IMR-90 (cell line): ENCODE measurements at regions not wholly inside any gene's neighbourhood (a gene's known extent, or its start where the extent isn't known, plus 50 kb on each side); places are given as distances from the start of the nearest gene placed in this dataset.
"Not testable (repeated sequence)": the region's sequence is repeated elsewhere in the genome, so short reads cannot be mapped to it uniquely, and the experiment has no call there.

Source experiments
- ATAC-seq: fragments of 200-7000 bp; cut with Tn5 transposase; 2 replicates; pipeline ENCODE4 v1.9.1; 2020; ENCODE audit warnings: low read depth, mild to moderate bottlenecking, moderate library complexity
- BruUV-seq: library from RNA; stranded (reverse); fragments of 400-500 nt; replicated peaks from 2 replicates; lab custom pipeline; 2021; lab: Mats Ljungman, UMichigan
- CTCF ChIA-PET: fragments of 300-600 bp; formaldehyde crosslinking; extraction: SDS; loops from one replicate; lab custom pipeline; 2021; ENCODE audit warnings: antibody characterized with exemption; lab: Yijun Ruan, JAX
- POLR2A ChIA-PET: fragments of 300-600 bp; sonication (Branson Sonifier 250); formaldehyde crosslinking; loops from one replicate; lab custom pipeline; 2022; ENCODE audit warnings: antibody characterized with exemption; ENCODE audit not compliant: unreplicated experiment; lab: Charles Lee
- DNase-seq: peaks from one replicate; pipeline ENCODE4 v3.0.0; 2013
- H2AFZ ChIP-seq: replicated peaks from 2 replicates; pipeline ENCODE3; 2013; ENCODE audit warnings: low read length, mild to moderate bottlenecking; ENCODE audit not compliant: poor library complexity
- H2AK5ac ChIP-seq: 2 replicates; pipeline ENCODE4 v1.6.1; 2013; ENCODE audit warnings: low read depth, low read length, inconsistent platforms
- H2AK9ac ChIP-seq: replicated peaks from 2 replicates; pipeline ENCODE3; 2013; ENCODE audit warnings: mild to moderate bottlenecking, low read depth, low read length, moderate library complexity; ENCODE audit not compliant: poor library complexity
- H2BK120ac ChIP-seq: 2 replicates; pipeline ENCODE4 v1.6.1; 2013; ENCODE audit warnings: low read depth, low read length, inconsistent platforms
- H2BK15ac ChIP-seq: 3 replicates; pipeline ENCODE4 v1.6.1; 2013; ENCODE audit warnings: low read depth, low read length, inconsistent platforms
- H2BK20ac ChIP-seq: 2 replicates; pipeline ENCODE4 v1.6.1; 2013; ENCODE audit warnings: low read depth, mild to moderate bottlenecking, inconsistent platforms, low read length, moderate library complexity
- H2BK5ac ChIP-seq: 2 replicates; pipeline ENCODE4 v1.6.1; 2013; ENCODE audit warnings: mild to moderate bottlenecking, low read depth, low read length, inconsistent platforms; ENCODE audit not compliant: poor library complexity, severe bottlenecking
- H3K14ac ChIP-seq: replicated peaks from 2 replicates; pipeline ENCODE4 v1.6.1; 2013; ENCODE audit warnings: low read depth, low read length, inconsistent platforms
- H3K18ac ChIP-seq: 2 replicates; pipeline ENCODE4 v1.6.1; 2013; ENCODE audit warnings: low read depth, low read length, control low read depth
- H3K23ac ChIP-seq: 2 replicates; pipeline ENCODE4 v1.6.1; 2013; ENCODE audit warnings: low read depth, low read length, inconsistent platforms
- H3K27ac ChIP-seq: 2 replicates; pipeline ENCODE4 v1.5.1; 2013; ENCODE audit warnings: mild to moderate bottlenecking, control low read depth, low read length; ENCODE audit not compliant: insufficient read depth
- H3K27me3 ChIP-seq: 2 replicates; pipeline ENCODE4 v1.6.1; 2013; ENCODE audit warnings: low read length; ENCODE audit not compliant: control insufficient read depth, insufficient read depth
- H3K36me3 ChIP-seq: 2 replicates; pipeline ENCODE4 v1.6.1; 2013; ENCODE audit warnings: low read length, mixed read lengths; ENCODE audit not compliant: control insufficient read depth, insufficient read depth
- H3K4ac ChIP-seq: 2 replicates; pipeline ENCODE4 v1.6.1; 2013; ENCODE audit warnings: low read depth, low read length, inconsistent platforms
- H3K4me1 ChIP-seq: 2 replicates; pipeline ENCODE4 v1.6.1; 2013; ENCODE audit warnings: low read length, mixed read lengths; ENCODE audit not compliant: control insufficient read depth, insufficient read depth
- H3K4me2 ChIP-seq: 2 replicates; pipeline ENCODE4 v1.6.1; 2013; ENCODE audit warnings: low read depth, mild to moderate bottlenecking, control low read depth, low read length, moderate library complexity
- H3K4me3 ChIP-seq: 2 replicates; pipeline ENCODE4 v1.5.1; 2013; ENCODE audit warnings: low read depth, mild to moderate bottlenecking, control low read depth, low read length, moderate library complexity; ENCODE audit not compliant: insufficient read depth
- H3K56ac ChIP-seq: 2 replicates; pipeline ENCODE4 v1.6.1; 2013; ENCODE audit warnings: low read length, inconsistent platforms; ENCODE audit not compliant: insufficient read depth; ENCODE audit errors: extremely low read depth
- H3K79me1 ChIP-seq, 2 experiments: 2 replicates each; pipeline ENCODE4 v1.6.1; 2013; ENCODE audit warnings: low read length in 2 of 2, inconsistent platforms in 1 of 2, low read depth in 1 of 2
- H3K9ac ChIP-seq: 2 replicates; pipeline ENCODE4 v1.6.1; 2013; ENCODE audit warnings: low read depth, low read length, control low read depth
- H3K9me1 ChIP-seq: 2 replicates; pipeline ENCODE4 v1.6.1; 2013; ENCODE audit warnings: low read length, inconsistent platforms; ENCODE audit not compliant: insufficient read depth
- H3K9me3 ChIP-seq: 2 replicates; pipeline ENCODE4 v1.6.1; 2013; ENCODE audit warnings: low read length; ENCODE audit not compliant: control insufficient read depth, insufficient read depth
- H4K20me1 ChIP-seq: 2 replicates; pipeline ENCODE4 v1.6.1; 2013; ENCODE audit warnings: low read length, inconsistent platforms; ENCODE audit not compliant: insufficient read depth
- H4K5ac ChIP-seq: 2 replicates; pipeline ENCODE4 v1.6.1; 2013; ENCODE audit warnings: mild to moderate bottlenecking, low read depth, low read length, control low read depth
- H4K8ac ChIP-seq, 2 experiments: 2 replicates each; pipeline ENCODE4 v1.6.1; 2013; ENCODE audit warnings: low read depth in 2 of 2, low read length in 2 of 2, control low read depth in 1 of 2, inconsistent platforms in 1 of 2
- H4K91ac ChIP-seq: 2 replicates; pipeline ENCODE4 v1.6.1; 2013; ENCODE audit warnings: low read depth, low read length, inconsistent platforms; ENCODE audit not compliant: insufficient read depth
- BHLHE40 ChIP-seq: fragments of 150-350 bp; IDR thresholded peaks from 2 replicates; pipeline ENCODE4 v1.6.1; 2016; ENCODE audit warnings: mild to moderate bottlenecking, low read depth, low read length
- MAFK ChIP-seq: IDR thresholded peaks from 2 replicates; pipeline ENCODE4 v1.6.1; 2012; ENCODE audit warnings: low read depth, low read length, improper control_type of control experiment
- POLR2A ChIP-seq: IDR thresholded peaks from 2 replicates; pipeline ENCODE4 v1.6.1; 2012; ENCODE audit warnings: mild to moderate bottlenecking, low read depth, low read length
- WGBS, 2 experiments: methylation state at CpG; one replicate each; pipeline versions ENCODE4 v1.1.5 to v1.1.7; 2013; ENCODE audit warnings: missing lambda C conversion rate in 2 of 2; ENCODE audit not compliant: insufficient read length in 1 of 2; ENCODE audit errors: extremely low coverage in 2 of 2; 5-methylcytosine and 5-hydroxymethylcytosine counted together
- dilution Hi-C: fragments of 300-500 bp; cut with HindIII; formaldehyde crosslinking; loops from one replicate; pipeline ENCODE4 v1.14.3; 2018; ENCODE audit warnings: low sequenced_read_pairs; ENCODE audit not compliant: unreplicated experiment
- in situ Hi-C: fragments of 300-500 bp; cut with MboI; formaldehyde crosslinking; loops from 3 replicates; pipeline ENCODE4 v1.14.3; 2019; ENCODE audit warnings: low sequenced_read_pairs, inconsistent platforms, mixed read lengths
- intact Hi-C: fragments of 100-400 bp; cut with micrococcal nuclease; formaldehyde crosslinking; loops from 2 replicates; pipeline ENCODE4 v1.10.0; 2022

DNA sequence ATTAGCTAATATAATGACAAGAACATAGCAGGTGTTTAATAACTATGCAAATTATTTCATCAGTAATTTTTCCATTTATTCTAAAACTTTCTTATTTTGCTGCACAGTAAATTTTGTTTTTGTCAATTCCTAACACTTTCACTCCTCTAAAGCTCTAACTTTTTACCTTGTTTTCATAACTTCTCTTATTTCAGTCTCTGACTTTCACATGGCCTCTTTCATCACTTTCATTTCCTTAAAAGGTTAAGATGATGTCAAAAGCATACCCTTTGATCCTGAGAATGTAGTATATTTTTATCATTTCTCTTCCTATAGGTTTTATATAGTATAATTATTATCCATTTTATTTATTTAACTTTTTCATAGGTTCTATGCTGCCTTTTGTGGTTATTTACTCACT, 1325.8 kb upstream of the ALCAM start:
- POLR2A ChIA-PET, result no interaction called here
- no peak overlapping the region for H2BK15ac ChIP-seq
- H3K4me1 ChIP-seq, result no peaks in the 10 kb centered on the region
- H3K27me3 ChIP-seq, result no peaks in the 10 kb centered on the region
- CTCF ChIA-PET, result no interaction called here
- H2AFZ ChIP-seq, result no peak overlapping the region
- H2AK5ac ChIP-seq, result no peak overlapping the region
- H3K36me3 ChIP-seq, result no peaks in the 10 kb centered on the region
- no peak overlapping the region for H4K5ac ChIP-seq
- TF ChIP-seq MAFK, result no peak
- TF ChIP-seq POLR2A, result no peak
- TF ChIP-seq BHLHE40, result no peak
- no peak for DNase-seq
- H4K20me1 ChIP-seq, result no peaks in the 10 kb centered on the region
- no peak overlapping the region for H3K9ac ChIP-seq
- no peak for ATAC-seq
- H3K79me1 ChIP-seq, result no peaks in the 10 kb centered on the region
- BruUV-seq, result no TSS peak
- dilution Hi-C loops, result no loop called here
- H2BK120ac ChIP-seq, result no peak overlapping the region
- H4K91ac ChIP-seq, result no peak overlapping the region
- no peak overlapping the region for H3K18ac ChIP-seq
- no peak overlapping the region for H3K14ac ChIP-seq
- H3K23ac ChIP-seq, result no peak overlapping the region
- no peak overlapping the region for H3K4me2 ChIP-seq
- in situ Hi-C loops, result no loop called here
- no peak overlapping the region for H4K8ac ChIP-seq
- H3K9me1 ChIP-seq, result no peaks in the 10 kb centered on the region
- H3K56ac ChIP-seq, result no peak overlapping the region
- no peaks in the 10 kb centered on the region for H3K9me3 ChIP-seq
- H3K4me3 ChIP-seq, result no peak overlapping the region
- intact Hi-C loops, result no loop called here
- no peak overlapping the region for H2BK5ac ChIP-seq
- H2AK9ac ChIP-seq, result no peak overlapping the region
- H3K4ac ChIP-seq, result no peak overlapping the region
- no peak overlapping the region for H2BK20ac ChIP-seq
- no peak overlapping the region for H3K27ac ChIP-seq

DNA sequence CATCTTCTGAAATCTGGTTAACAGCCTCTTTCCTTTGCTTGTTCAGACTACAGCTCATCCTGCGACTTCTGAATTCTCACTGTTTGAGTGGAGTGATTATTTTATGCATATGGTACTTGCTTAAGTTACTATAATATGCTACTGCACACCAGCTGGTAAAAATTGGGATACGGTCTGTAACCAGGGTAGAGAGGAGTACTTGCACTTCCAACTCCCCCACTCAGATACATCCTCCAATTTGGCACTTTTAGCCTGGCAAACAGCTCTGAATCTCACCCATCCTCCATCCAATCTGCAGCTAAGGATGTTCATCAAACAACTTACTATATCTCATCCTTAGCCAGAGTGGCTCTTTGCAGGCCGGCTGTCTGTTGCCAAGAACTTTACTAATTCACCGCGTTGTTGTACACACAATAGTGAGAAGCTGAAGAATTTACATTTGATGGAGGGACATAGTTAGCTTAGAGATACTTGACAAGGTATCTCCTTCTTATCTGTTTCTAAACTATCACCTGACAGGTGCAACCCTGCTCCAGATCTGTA, 1323.6 kb upstream of the ALCAM start:
- H2BK5ac ChIP-seq, intact Hi-C loops, H4K5ac ChIP-seq, H3K79me1 ChIP-seq, in situ Hi-C loops, H3K9me3 ChIP-seq, H2BK20ac ChIP-seq, H3K4ac ChIP-seq, POLR2A ChIA-PET, H3K9ac ChIP-seq, H2AK5ac ChIP-seq, H2AK9ac ChIP-seq, ATAC-seq, H3K36me3 ChIP-seq, H3K27me3 ChIP-seq, H2BK15ac ChIP-seq, H3K14ac ChIP-seq, H2AFZ ChIP-seq, H4K8ac ChIP-seq, H3K9me1 ChIP-seq, H3K56ac ChIP-seq, H3K4me3 ChIP-seq, H2BK120ac ChIP-seq, H3K27ac ChIP-seq, H3K4me1 ChIP-seq, DNase-seq, H3K18ac ChIP-seq, CTCF ChIA-PET, H4K91ac ChIP-seq, H3K4me2 ChIP-seq, H3K23ac ChIP-seq, H4K20me1 ChIP-seq, dilution Hi-C loops, BruUV-seq: not testable (repeated sequence)
- no CpG with 5 or more reads among the region's 5 CpGs for WGBS, 2 experiments
